ENCODE measurements at regions not wholly inside any gene's neighbourhood (a gene's known extent, or its start where the extent isn't known, plus 50 kb on each side); places are given as distances from the start of the nearest gene placed in this dataset.
A peak's percentile ranks its signal among the peaks of the same experiment; 100 is the strongest.

DNA sequence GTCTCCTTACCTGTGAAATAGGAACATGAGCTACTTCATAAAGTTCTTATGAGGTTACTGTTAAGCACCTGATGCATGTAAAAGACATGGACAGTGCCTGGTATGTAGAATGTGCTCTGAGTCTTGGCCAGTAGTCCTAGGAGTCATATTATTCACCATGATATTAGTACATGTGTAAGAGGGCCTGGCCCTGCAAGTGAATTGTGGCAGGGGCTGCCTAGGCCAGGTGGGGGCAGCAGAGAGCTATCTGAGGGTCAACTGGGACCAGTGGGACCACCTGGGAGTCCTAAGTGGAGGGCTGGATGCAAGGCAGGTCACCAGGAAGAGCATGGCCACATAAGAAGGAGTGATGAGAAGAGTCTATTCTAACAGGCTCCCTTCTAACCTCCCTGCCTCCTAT is 529.5 kb downstream of the SOX6 start:
- TF ChIP-seq, protein P1, sequence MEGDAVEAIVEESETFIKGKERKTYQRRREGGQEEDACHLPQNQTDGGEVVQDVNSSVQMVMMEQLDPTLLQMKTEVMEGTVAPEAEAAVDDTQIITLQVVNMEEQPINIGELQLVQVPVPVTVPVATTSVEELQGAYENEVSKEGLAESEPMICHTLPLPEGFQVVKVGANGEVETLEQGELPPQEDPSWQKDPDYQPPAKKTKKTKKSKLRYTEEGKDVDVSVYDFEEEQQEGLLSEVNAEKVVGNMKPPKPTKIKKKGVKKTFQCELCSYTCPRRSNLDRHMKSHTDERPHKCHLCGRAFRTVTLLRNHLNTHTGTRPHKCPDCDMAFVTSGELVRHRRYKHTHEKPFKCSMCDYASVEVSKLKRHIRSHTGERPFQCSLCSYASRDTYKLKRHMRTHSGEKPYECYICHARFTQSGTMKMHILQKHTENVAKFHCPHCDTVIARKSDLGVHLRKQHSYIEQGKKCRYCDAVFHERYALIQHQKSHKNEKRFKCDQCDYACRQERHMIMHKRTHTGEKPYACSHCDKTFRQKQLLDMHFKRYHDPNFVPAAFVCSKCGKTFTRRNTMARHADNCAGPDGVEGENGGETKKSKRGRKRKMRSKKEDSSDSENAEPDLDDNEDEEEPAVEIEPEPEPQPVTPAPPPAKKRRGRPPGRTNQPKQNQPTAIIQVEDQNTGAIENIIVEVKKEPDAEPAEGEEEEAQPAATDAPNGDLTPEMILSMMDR (IDR thresholded peaks at IDR 0.05 in 2 of 3, conservative IDR thresholded peaks at IDR 0.05 in 1 of 3; ENCODE audit: borderline replicate concordance in 1 of 3, insufficient read depth in 1 of 3, low read depth in 2 of 3, low read length in 2 of 3) = peak in 2 of 3 experiments; percentile 77 to 79; a peak in 4 of 6 replicates
- no peak for TF ChIP-seq POLR2A (IDR thresholded peaks at IDR 0.05; ENCODE audit: borderline replicate concordance, extremely low read depth, insufficient read depth, insufficient read length)

All from HCT116 (cell line).